Mesodermal cell (in vitro differentiated cells): ENCODE measurements at regions not wholly inside any gene's neighbourhood (a gene's known extent, or its start where the extent isn't known, plus 50 kb on each side); places are given as distances from the start of the nearest gene placed in this dataset.
"Not testable (repeated sequence)": the region's sequence is repeated elsewhere in the genome, so short reads cannot be mapped to it uniquely, and the experiment has no call there.

Source experiments
- H3K27ac ChIP-seq: 2 replicates; pipeline ENCODE4 v1.7.0; 2013; ENCODE audit warnings: mild to moderate bottlenecking, low read depth, low read length, moderate library complexity; ENCODE audit not compliant: severe bottlenecking
- H3K36me3 ChIP-seq: 2 replicates; pipeline ENCODE4 v1.7.1; 2013; ENCODE audit warnings: mild to moderate bottlenecking, low read length, moderate library complexity; ENCODE audit not compliant: control insufficient read depth, insufficient read depth
- H3K4me1 ChIP-seq: one replicate; pipeline ENCODE4 v1.7.1; 2013; ENCODE audit warnings: mild to moderate bottlenecking, low read length; ENCODE audit not compliant: insufficient read depth, control insufficient read depth, poor library complexity, severe bottlenecking
- H3K4me3 ChIP-seq: 2 replicates; pipeline ENCODE4 v1.7.0; 2013; ENCODE audit warnings: low read length, control low read depth, mild to moderate bottlenecking; ENCODE audit not compliant: insufficient read depth, poor library complexity, severe bottlenecking; ENCODE audit errors: extremely low read depth
- H3K9me3 ChIP-seq: 2 replicates; pipeline ENCODE4 v1.7.1; 2013; ENCODE audit warnings: mild to moderate bottlenecking, low read length, moderate library complexity; ENCODE audit not compliant: control insufficient read depth
- WGBS, 2 experiments: methylation state at CpG; one replicate each; pipeline ENCODE4 v1.1.5; 2013; ENCODE audit warnings: missing lambda C conversion rate in 2 of 2; ENCODE audit not compliant: insufficient coverage in 2 of 2; 5-methylcytosine and 5-hydroxymethylcytosine counted together

DNA sequence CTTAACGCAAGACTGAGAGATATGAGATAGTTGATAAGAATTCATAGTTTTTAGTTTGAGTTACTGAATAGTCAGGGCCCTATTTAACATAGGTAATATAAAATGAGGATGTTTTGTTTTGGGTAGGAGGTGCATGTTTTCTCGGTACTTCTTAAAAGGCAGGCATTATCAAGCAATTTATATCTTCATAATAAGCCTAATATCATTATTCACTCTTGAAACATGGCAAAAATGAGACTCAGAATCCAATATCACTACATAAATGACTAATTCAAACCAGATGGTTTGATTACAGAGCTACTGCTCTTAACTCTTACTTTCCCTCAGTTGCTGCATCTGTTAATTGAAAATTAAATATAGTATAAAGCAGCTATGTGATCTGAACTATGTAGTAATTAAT is 2038.7 kb downstream of the EFNA5 start:
- 100% methylated on average over 1 of the region's 2 CpGs for WGBS, 2 experiments
- H3K27ac ChIP-seq: no peak overlapping the region
- no peak overlapping the region for H3K4me3 ChIP-seq
- no peaks in the 10 kb centered on the region for H3K4me1 ChIP-seq
- no peaks in the 10 kb centered on the region for H3K36me3 ChIP-seq
- H3K9me3 ChIP-seq: no peaks in the 10 kb centered on the region

DNA sequence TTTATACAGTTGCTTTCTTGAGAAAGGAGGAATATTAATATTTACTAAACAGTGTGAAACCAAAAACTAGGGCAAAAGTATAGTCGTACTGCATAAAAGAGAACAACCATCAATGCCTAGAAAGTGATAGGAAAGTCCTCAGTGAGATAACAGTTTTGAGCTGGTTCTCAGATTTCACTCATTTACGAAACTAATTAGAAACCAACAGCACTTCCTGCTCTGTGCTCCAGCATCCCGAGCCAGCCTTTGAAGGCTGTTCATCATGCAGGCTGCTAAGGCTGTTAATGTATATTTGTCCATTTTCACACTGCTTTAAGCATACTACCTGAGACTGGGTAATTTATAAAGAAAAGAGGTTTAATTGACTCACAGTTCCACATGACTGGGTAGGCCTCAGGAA is 2039.9 kb downstream of the EFNA5 start:
- H3K4me3 ChIP-seq: no peak overlapping the region
- no peaks in the 10 kb centered on the region for H3K9me3 ChIP-seq
- no peak overlapping the region for H3K27ac ChIP-seq
- WGBS, 2 experiments: 59 to 83% methylated on average over 1 to 2 of the region's 3 CpGs
- H3K36me3 ChIP-seq: no peaks in the 10 kb centered on the region
- no peaks in the 10 kb centered on the region for H3K4me1 ChIP-seq

DNA sequence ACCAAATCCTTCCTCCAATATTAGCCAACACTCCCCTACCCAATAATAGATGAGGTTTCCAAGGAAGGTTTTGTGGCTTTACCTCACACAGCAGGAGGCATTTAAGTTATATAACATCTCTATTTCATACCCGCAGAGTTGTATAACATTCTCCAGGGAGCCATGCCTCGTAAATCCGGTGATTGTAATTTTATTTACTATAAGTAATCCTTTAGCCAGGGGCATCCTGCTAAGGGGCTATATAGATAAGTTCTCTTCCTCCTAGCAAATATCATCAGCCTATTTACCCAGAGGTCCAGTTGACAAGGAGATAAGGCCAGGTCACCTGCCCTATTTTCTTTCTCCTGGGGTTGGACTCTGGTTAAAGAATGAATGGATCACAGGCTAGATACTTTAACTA is 2051.0 kb downstream of the EFNA5 start:
- no CpG with 5 or more reads among the region's 3 CpGs for WGBS, 2 experiments
- no peak overlapping the region for H3K27ac ChIP-seq

GRCh38 chr5:105617436-105618215 is 2053.1 kb downstream of the EFNA5 start:
- WGBS, 2 experiments: no CpG with 5 or more reads among the region's 2 CpGs
- no peak overlapping the region for H3K4me3 ChIP-seq
- no peaks in the 10 kb centered on the region for H3K9me3 ChIP-seq
- no peaks in the 10 kb centered on the region for H3K36me3 ChIP-seq
- no peaks in the 10 kb centered on the region for H3K4me1 ChIP-seq
- no peak overlapping the region for H3K27ac ChIP-seq

More for the DNA sequence above, 2051.0 kb downstream of the EFNA5 start:
- H3K4me3 ChIP-seq: no peak overlapping the region
- H3K36me3 ChIP-seq: no peaks in the 10 kb centered on the region
- H3K4me1 ChIP-seq: no peaks in the 10 kb centered on the region
- H3K9me3 ChIP-seq: no peaks in the 10 kb centered on the region

- Histone ChIP-seq H3K36me3 (no peaks in the 10 kb centered on the region), H3K4me1 (no peaks in the 10 kb centered on the region), H3K9me3 (no peaks in the 10 kb centered on the region), H3K27ac (no peak overlapping the region), H3K4me3 (no peak overlapping the region)
- WGBS, 2 experiments: 100% methylated on average over 1 of the region's 2 CpGs; no CpG with 5 or more reads in 1 of the 2 experiments
Observed at GRCh38 chr5:105616599-105616998, 2054.0 kb upstream of the NUDT12 start.

DNA sequence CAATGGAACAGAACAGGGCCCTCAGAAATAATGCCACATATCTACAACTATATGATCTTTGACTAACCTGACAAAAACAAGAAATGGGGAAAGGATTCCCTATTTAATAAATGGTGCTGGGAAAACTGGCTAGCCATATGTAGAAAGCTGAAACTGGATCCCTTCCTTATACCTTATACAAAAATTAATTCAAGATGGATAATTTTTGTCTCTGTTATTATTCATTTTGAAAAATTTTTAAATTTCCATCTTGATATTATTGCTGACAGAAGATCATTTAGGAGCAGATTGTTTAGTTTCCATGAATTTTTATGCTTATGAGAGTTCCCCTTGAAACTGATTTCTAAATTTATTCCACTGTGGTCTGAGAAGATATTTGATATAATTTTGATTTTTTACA is 2039.8 kb upstream of the NUDT12 start:
- H3K9me3 ChIP-seq, H3K27ac ChIP-seq, H3K4me1 ChIP-seq, H3K4me3 ChIP-seq, H3K36me3 ChIP-seq: not testable (repeated sequence)

DNA sequence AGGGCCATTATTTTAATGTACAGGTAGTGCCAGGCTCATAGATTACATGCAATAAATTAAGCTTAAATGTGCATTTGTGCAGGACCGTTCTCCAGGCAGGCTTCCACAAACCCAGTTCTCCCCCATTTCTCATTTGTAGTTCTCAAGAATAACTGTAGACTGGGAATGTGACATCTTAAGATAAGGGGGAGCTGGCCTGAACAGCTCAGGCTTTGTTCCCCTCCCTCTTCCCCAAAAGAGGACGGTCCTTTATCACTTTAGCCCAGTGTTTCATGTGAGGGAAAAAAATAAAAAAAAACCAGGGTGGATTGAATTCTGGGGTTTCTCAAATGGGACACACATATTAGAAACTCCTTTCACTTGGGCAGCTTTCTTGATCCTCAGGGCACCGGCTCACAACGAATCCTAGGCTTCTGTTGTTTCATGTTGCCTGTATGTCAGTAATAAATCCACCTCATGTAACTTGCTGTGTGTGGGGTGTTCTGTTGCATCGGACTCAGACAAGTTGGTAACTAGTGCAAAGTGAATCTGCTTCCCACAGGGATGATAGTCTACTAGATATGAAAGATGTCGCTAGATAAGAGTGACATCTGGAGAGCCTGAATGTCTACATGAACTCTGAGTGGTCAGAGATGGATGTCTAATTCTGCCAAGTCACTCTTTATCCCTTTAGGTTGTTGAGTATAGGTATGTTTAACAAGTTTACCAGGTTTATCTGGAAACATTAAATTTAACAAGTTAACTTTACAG is 2030.6 kb upstream of the NUDT12 start:
- WGBS, 2 experiments: 93% methylated on average over 3 of the region's 6 CpGs; no CpG with 5 or more reads in 1 of the 2 experiments
- no peaks in the 10 kb centered on the region for H3K36me3 ChIP-seq
- H3K4me3 ChIP-seq: no peak overlapping the region
- no peaks in the 10 kb centered on the region for H3K4me1 ChIP-seq
- H3K27ac ChIP-seq: peak overlapping the region; percentile 41
- H3K9me3 ChIP-seq: no peaks in the 10 kb centered on the region

DNA sequence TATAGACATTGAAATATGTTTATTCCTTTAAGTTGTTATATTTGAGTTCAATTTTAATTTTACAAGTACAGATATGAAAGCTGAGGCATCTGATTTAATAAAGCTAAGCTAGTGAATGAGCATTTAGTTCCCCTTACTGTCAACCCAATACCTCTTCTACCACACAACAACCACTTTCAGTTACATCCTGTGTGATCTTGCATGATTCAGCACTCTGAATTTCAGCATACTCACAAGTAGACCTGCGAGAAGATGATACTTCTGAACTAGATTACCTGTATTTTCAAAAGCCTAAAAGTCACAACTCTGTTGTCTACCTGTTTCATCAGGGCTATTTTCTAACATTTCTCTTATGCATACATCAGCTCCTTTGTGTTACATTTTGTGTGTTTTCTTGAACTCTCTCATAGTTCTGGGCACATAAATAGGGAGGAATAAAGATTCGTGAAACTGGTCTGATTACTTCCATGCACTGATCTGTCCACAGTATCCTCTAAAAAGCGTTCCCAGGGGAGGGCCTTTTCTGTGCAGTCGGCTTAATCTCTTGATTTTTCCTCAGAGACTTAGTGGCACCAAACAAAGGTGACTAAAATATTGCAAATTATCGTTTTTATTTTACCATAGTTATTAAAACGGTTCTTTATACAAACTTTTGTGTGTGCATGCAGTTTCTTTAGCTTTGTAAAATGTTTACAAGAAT is 2025.5 kb upstream of the NUDT12 start:
- H3K4me1 ChIP-seq: no peaks in the 10 kb centered on the region
- H3K4me3 ChIP-seq: no peak overlapping the region
- no peaks in the 10 kb centered on the region for H3K9me3 ChIP-seq
- WGBS, 2 experiments: 83 to 88% methylated on average over 1 to 2 of the region's 6 CpGs
- H3K36me3 ChIP-seq: no peaks in the 10 kb centered on the region
- no peak overlapping the region for H3K27ac ChIP-seq

DNA sequence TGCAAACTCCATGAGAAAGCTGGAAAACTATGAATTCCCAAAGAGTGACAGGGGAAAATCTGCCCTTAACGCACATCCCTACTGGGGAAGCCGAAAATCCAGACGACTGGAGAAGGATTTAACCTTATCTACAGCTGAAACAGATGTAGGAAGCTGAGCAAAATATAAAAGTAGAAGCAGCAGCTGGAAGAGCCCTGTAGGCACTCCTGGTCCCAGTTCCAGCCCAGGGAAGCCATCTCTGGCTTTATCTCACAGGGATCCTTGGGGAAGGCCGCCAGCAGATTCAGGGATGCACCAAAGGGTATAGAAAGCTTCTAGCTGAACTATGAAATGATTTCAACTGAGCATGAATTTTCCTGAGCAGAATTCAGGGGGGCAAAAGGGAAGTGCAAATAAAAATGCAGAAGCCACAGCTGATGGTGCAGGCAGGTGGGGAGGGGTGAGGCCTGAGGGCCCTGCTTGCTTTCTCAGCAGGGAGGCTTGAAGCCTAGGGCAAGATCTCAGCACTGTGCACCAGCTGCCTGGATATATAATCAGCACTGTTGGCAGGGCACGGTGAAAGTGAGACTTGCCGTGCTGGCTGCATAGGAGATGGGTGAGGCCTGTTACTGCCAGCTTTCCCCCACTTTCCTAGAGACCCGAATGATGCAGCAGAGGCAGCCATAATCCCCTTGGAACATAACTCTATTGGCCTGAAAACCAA is 2019.5 kb upstream of the NUDT12 start:
- 55 to 71% methylated on average over 3 to 6 of the region's 7 CpGs for WGBS, 2 experiments
- Histone ChIP-seq H3K36me3 (no peaks in the 10 kb centered on the region), H3K9me3 (no peaks in the 10 kb centered on the region), H3K4me3 (no peak overlapping the region), H3K4me1 (no peaks in the 10 kb centered on the region), H3K27ac (no peak overlapping the region)

GRCh38 chr5:105573575-105573974 is 2011.0 kb upstream of the NUDT12 start:
- Histone ChIP-seq H3K4me3 (no peak overlapping the region), H3K27ac (no peak overlapping the region), H3K4me1 (no peaks in the 10 kb centered on the region), H3K36me3 (no peaks in the 10 kb centered on the region), H3K9me3 (no peaks in the 10 kb centered on the region)
